Stimulated activated memory B cell treated with anti-CD40 and anti-IgM and Interleukin-4, amounts not matched to agents 10 μg/mL and 1 μg/mL and 100 μg/mL, for 72 hours (primary cell): ENCODE measurements at regions not wholly inside any gene's neighbourhood (a gene's known extent, or its start where the extent isn't known, plus 50 kb on each side); places are given as distances from the start of the nearest gene placed in this dataset.

ENCODE experiments used
- ATAC-seq: fragments of 150-1000 bp; cut with Tn5 transposase; 2 replicates; pipeline ENCODE4 v1.10.0; 2021
- H3K27ac Mint-ChIP-seq: one replicate; pipeline ENCODE4 v1.8.0; 2022; ENCODE audit warnings: mild to moderate bottlenecking, mixed read lengths
- H3K27me3 Mint-ChIP-seq: one replicate; pipeline ENCODE4 v1.8.0; 2022; ENCODE audit warnings: mixed read lengths
- H3K36me3 Mint-ChIP-seq: one replicate; pipeline ENCODE4 v1.8.0; 2022; ENCODE audit warnings: mixed read lengths
- H3K4me1 Mint-ChIP-seq: one replicate; pipeline ENCODE4 v1.8.0; 2022; ENCODE audit warnings: mixed read lengths
- H3K4me3 Mint-ChIP-seq: one replicate; pipeline ENCODE4 v1.8.0; 2022; ENCODE audit warnings: mild to moderate bottlenecking, moderate library complexity, mixed read lengths
- H3K9me3 Mint-ChIP-seq: one replicate; pipeline ENCODE4 v1.8.0; 2022; ENCODE audit warnings: mixed read lengths

- Mint-ChIP-seq H3K4me1 (no peaks in the 10 kb centered on the region), H3K4me3 (no peak overlapping the region), H3K27me3 (no peaks in the 10 kb centered on the region), H3K27ac (no peak overlapping the region), H3K36me3 (no peaks in the 10 kb centered on the region), H3K9me3 (no peaks in the 10 kb centered on the region)
- no peak for ATAC-seq
These were observed 141.4 kb downstream of the CENPW start for GRCh38 chr6:126481319-126481718.

DNA sequence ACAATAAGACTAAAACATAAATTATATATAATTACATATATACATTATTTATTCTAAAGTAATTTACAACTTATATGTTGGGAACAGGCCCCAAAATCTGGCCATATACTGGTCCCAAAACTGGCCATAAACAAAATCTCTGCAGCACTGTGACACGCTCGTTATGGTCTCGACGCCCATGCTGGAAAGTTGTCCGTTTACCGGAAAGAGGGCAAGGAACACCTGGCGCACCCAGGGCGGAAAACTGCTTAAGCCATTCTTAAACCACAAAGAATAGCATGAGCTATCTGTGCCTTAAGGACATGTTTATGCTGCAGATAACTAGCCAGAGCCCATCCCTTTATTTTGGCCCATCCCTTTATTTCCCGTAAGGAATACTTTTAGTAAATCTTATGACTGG is 164.9 kb downstream of the CENPW start:
- no peak overlapping the region for H3K27ac Mint-ChIP-seq
- no peak overlapping the region for H3K4me3 Mint-ChIP-seq
- peaks cover 7% of the 10 kb centered on the region for H3K9me3 Mint-ChIP-seq
- ATAC-seq: no peak
- no peaks in the 10 kb centered on the region for H3K4me1 Mint-ChIP-seq
- no peaks in the 10 kb centered on the region for H3K36me3 Mint-ChIP-seq
- H3K27me3 Mint-ChIP-seq: no peaks in the 10 kb centered on the region

DNA sequence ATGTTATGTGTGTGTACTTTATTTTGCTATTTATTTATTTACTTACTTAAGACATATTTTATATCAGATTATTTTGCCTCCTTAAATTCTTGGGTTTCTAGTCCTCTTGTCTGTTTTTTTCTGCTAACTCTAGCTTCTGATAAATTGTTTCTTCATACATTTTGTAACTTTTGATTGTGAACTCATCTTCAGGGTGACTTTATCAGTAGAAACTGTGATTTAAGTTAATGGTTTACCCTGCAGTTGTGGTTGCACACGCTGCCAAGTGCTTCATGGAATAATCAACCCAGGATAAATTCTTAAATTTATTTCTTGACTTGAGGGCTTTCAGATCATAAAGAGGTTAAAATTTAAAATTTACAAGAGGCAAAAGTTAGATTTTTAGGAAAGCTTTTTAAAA is 173.3 kb downstream of the CENPW start:
- no peaks in the 10 kb centered on the region for H3K27me3 Mint-ChIP-seq
- peaks cover 5% of the 10 kb centered on the region for H3K9me3 Mint-ChIP-seq
- no peaks in the 10 kb centered on the region for H3K36me3 Mint-ChIP-seq
- no peak overlapping the region for H3K27ac Mint-ChIP-seq
- H3K4me3 Mint-ChIP-seq: no peak overlapping the region
- ATAC-seq: no peak
- H3K4me1 Mint-ChIP-seq: no peaks in the 10 kb centered on the region

DNA sequence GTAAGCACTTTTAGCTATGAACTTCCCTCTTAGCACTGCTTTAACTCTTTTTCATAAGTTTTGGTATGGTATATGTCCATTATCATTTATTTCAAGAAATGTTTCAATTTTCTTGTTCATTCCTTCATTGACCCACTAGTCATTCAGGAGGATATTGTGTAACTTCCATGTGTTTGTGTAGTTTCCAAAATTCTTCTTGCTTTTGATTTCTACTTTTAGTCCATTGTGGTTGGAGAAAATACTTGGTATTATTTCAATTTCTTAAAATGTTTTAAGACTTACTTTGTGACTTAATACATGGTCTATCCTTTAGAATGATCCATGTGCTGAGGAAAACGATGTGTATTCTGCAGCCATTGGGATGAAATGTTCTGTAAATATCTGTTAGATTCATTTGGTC is 176.5 kb downstream of the CENPW start:
- no peak overlapping the region for H3K4me3 Mint-ChIP-seq
- no peaks in the 10 kb centered on the region for H3K36me3 Mint-ChIP-seq
- H3K9me3 Mint-ChIP-seq: peaks cover 11% of the 10 kb centered on the region
- no peaks in the 10 kb centered on the region for H3K27me3 Mint-ChIP-seq
- no peak for ATAC-seq
- no peak overlapping the region for H3K27ac Mint-ChIP-seq
- no peaks in the 10 kb centered on the region for H3K4me1 Mint-ChIP-seq

GRCh38 chr6:126524811-126525326 is 185.0 kb downstream of the CENPW start:
- no peaks in the 10 kb centered on the region for H3K4me1 Mint-ChIP-seq
- H3K36me3 Mint-ChIP-seq: no peaks in the 10 kb centered on the region
- no peaks in the 10 kb centered on the region for H3K27me3 Mint-ChIP-seq
- H3K4me3 Mint-ChIP-seq: no peak overlapping the region
- no peak overlapping the region for H3K27ac Mint-ChIP-seq
- ATAC-seq: no peak
- H3K9me3 Mint-ChIP-seq: no peaks in the 10 kb centered on the region

DNA sequence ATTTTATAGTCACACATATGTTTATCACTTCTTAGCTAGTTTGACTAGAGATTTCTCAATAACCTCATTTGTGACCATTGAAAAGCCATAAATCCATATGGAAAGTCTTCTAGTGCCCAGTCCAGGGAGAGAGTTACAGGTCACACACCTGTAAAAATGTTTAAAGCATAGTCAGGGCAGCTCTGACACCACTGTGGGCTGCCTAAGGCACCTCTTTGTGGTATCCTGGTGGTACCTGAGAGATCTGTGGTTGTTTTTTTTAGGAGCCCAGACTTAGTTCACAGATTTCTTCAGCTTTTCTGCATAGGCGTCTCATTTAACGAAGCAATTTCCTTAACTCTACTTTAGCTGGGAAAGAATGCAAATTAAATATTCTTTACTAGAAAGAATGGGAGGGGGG is 186.6 kb downstream of the CENPW start:
- H3K4me3 Mint-ChIP-seq: no peak overlapping the region
- H3K36me3 Mint-ChIP-seq: no peaks in the 10 kb centered on the region
- H3K27me3 Mint-ChIP-seq: no peaks in the 10 kb centered on the region
- no peaks in the 10 kb centered on the region for H3K4me1 Mint-ChIP-seq
- H3K9me3 Mint-ChIP-seq: no peaks in the 10 kb centered on the region
- no peak for ATAC-seq
- no peak overlapping the region for H3K27ac Mint-ChIP-seq

DNA sequence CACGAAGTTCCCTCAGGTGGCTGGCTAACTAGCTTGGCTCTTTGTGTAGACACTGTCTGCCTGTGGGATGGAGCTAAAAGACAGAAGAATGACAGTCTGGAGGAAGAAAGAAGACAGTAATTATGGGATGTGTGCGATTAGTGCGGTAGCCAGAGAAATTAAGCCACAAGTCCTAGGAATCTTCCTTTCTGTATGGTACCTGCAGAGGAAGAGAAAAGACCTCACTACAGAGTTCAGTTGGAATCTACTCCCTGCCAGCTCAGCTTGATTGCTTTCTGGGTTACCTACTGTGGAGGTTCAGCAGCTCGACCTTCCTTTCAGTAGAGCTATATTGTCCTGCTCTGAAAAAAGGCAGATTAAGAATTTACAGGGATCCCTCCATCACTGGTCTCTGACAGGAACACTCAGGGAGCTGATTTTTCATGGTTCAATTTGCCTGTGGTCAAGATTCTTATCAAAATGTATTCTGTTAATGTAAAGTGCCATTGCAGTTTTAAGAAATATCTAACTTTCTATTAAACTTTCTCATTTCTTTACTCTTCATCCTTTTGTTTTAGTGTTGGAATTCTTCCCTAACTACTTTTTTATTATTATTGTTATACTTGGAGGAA is 187.2 kb downstream of the CENPW start:
- H3K4me3 Mint-ChIP-seq: no peak overlapping the region
- no peaks in the 10 kb centered on the region for H3K9me3 Mint-ChIP-seq
- ATAC-seq: no peak
- H3K4me1 Mint-ChIP-seq: no peaks in the 10 kb centered on the region
- H3K27me3 Mint-ChIP-seq: no peaks in the 10 kb centered on the region
- no peak overlapping the region for H3K27ac Mint-ChIP-seq
- H3K36me3 Mint-ChIP-seq: no peaks in the 10 kb centered on the region

DNA sequence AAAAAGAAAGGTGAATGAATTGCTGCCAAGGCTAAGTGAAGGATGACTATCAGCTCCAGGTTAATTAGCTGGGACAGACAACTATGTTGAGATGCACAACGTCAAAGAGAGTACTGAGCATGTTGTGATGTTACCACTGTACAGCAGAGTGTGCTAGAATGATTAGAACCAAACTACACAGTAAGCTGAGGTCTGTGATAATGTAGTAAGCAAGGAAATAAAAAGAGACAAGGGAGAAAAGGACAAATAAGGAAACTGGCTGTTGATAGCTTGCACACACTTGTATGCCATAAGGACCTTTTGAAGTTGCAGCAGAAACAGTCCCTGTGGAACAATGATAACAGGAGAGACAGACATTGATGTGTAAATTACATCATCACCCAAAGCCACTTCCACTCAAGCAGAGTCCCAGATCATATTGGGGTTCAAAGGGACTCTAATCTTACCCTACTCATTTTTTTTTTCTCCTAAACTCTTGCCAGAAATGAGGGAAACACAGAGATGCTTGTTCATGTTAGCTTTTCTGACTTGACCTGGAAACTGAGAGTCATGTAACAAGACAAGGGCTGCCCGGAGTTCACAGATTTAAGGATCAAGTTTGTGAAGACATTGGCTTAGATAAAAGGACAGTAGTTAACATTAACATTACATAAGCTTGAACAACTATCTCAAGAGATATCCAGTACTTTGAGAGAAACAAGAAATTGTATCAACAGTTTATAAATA is 189.9 kb downstream of the CENPW start:
- ATAC-seq: no peak
- no peaks in the 10 kb centered on the region for H3K36me3 Mint-ChIP-seq

GRCh38 chr6:126530775-126531174 is 190.9 kb downstream of the CENPW start:
- ATAC-seq: no peak
- Mint-ChIP-seq H3K36me3 (no peaks in the 10 kb centered on the region), H3K27me3 (no peaks in the 10 kb centered on the region), H3K4me3 (no peak overlapping the region), H3K9me3 (no peaks in the 10 kb centered on the region), H3K27ac (no peak overlapping the region), H3K4me1 (no peaks in the 10 kb centered on the region)

More for the DNA sequence above, 189.9 kb downstream of the CENPW start:
- no peak overlapping the region for H3K4me3 Mint-ChIP-seq
- no peak overlapping the region for H3K27ac Mint-ChIP-seq
- no peaks in the 10 kb centered on the region for H3K9me3 Mint-ChIP-seq
- no peaks in the 10 kb centered on the region for H3K27me3 Mint-ChIP-seq
- H3K4me1 Mint-ChIP-seq: no peaks in the 10 kb centered on the region

DNA sequence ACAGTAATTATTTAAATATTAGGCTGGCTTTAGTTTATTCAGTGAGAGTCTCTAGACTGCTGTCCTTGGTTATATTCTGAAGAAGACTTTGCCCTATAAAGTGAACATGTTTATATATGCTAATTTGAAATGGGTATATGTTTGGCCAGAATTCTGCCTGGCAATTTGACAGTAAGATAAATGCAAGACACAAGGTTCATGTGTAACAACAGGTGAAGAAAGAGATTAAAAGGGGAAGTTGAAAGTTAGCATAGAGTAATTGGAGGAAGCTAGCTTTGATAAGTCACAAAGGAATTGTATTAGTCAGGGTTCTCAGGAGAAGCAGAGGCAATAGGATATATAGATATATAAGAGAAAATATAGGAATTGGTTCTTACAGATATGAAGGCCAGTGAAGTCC is 191.4 kb downstream of the CENPW start:
- Mint-ChIP-seq H3K27me3 (no peaks in the 10 kb centered on the region), H3K27ac (no peak overlapping the region), H3K4me3 (no peak overlapping the region), H3K4me1 (no peaks in the 10 kb centered on the region), H3K9me3 (no peaks in the 10 kb centered on the region), H3K36me3 (no peaks in the 10 kb centered on the region)
- no peak for ATAC-seq

- Mint-ChIP-seq H3K4me1 (no peaks in the 10 kb centered on the region), H3K36me3 (no peaks in the 10 kb centered on the region), H3K4me3 (no peak overlapping the region), H3K9me3 (no peaks in the 10 kb centered on the region), H3K27ac (no peak overlapping the region), H3K27me3 (no peaks in the 10 kb centered on the region)
- no peak for ATAC-seq
These were observed 191.9 kb downstream of the CENPW start for GRCh38 chr6:126531840-126532239.

DNA sequence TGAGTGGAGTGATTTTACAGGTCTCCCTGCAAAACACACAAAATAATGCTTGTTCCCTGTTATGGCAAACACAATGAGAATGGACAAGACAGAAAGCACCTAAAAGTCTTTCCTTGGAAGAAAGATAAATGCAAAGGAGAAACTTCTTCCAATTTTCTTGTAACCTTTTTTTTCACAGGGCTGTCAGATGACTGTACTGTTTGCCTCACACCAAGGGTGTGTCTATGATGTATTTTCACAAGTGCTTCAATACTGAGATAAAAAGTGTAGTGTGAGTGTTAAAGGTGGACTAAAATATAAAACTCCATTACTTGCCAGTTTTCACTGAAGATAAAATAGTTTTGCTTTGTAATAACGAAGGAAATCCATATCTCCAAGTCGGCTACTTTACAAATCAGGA is 194.5 kb downstream of the CENPW start:
- no peaks in the 10 kb centered on the region for H3K27me3 Mint-ChIP-seq
- no peak for ATAC-seq
- H3K4me1 Mint-ChIP-seq: no peaks in the 10 kb centered on the region
- no peak overlapping the region for H3K4me3 Mint-ChIP-seq
- no peaks in the 10 kb centered on the region for H3K9me3 Mint-ChIP-seq
- H3K27ac Mint-ChIP-seq: no peak overlapping the region
- no peaks in the 10 kb centered on the region for H3K36me3 Mint-ChIP-seq

- H3K4me3 Mint-ChIP-seq: no peak overlapping the region
- ATAC-seq: no peak
- no peaks in the 10 kb centered on the region for H3K9me3 Mint-ChIP-seq
- H3K36me3 Mint-ChIP-seq: no peaks in the 10 kb centered on the region
- no peaks in the 10 kb centered on the region for H3K4me1 Mint-ChIP-seq
- no peaks in the 10 kb centered on the region for H3K27me3 Mint-ChIP-seq
- H3K27ac Mint-ChIP-seq: no peak overlapping the region
These were observed 195.2 kb downstream of the CENPW start for GRCh38 chr6:126535138-126535537.

DNA sequence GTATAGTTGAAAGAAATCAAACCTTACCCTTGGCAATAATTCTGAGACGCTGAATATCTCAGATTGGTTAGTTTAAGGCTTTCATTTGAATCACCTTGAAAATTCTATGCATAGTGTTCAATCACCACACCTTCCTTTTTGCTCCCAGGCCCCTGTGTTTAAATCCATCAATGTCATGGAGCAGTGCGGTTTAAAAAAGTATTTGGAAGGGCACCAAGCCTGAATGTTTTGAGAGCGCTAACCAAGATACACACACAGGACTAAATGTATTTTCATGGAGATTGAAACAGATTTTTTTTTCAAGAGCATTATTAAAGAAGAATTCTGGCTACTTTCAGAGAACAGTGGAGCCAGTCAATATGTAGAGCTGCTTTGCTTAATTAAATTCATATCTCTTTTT is 195.7 kb downstream of the CENPW start:
- H3K9me3 Mint-ChIP-seq: no peaks in the 10 kb centered on the region
- H3K27ac Mint-ChIP-seq: no peak overlapping the region
- no peaks in the 10 kb centered on the region for H3K4me1 Mint-ChIP-seq
- no peak for ATAC-seq
- H3K36me3 Mint-ChIP-seq: no peaks in the 10 kb centered on the region
- H3K4me3 Mint-ChIP-seq: no peak overlapping the region
- H3K27me3 Mint-ChIP-seq: no peaks in the 10 kb centered on the region

DNA sequence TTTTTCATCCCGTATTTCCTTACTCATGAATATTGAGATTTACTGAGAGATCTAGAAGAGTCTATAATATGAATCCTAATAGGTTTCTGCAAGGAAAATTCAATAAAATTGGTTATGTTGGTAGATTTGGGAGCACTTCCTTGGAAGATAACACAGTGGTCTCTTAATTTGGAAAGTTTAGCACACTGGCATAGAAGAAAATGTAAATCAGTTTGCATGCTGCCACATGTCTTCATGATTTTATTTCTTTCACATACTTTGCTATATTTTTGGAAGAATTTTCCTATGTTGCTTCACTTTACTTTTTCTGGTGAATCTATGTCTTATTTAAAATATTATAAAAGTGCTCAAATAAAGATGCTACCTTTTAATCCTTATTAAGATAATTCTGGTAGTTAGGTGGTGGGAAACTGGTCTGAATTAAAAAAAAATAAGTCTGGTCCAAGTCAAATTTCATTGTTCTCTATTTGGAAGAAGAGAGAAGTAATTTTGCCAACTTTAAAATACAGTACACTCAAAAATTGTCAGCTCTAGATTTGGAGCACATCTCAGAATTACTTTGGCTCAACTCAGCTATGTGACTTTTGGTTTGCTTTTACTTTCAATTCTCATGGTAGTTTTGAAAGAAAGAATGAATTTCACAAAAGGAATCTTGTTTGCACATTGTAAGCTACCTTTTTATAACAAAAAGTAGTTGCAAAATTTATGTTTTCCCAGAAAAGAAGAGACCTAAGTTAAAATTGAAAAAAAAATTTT is 197.3 kb downstream of the CENPW start:
- H3K27ac Mint-ChIP-seq: no peak overlapping the region
- H3K27me3 Mint-ChIP-seq: no peaks in the 10 kb centered on the region
- no peak for ATAC-seq
- H3K4me1 Mint-ChIP-seq: no peaks in the 10 kb centered on the region
- H3K4me3 Mint-ChIP-seq: no peak overlapping the region
- no peaks in the 10 kb centered on the region for H3K36me3 Mint-ChIP-seq
- no peaks in the 10 kb centered on the region for H3K9me3 Mint-ChIP-seq

DNA sequence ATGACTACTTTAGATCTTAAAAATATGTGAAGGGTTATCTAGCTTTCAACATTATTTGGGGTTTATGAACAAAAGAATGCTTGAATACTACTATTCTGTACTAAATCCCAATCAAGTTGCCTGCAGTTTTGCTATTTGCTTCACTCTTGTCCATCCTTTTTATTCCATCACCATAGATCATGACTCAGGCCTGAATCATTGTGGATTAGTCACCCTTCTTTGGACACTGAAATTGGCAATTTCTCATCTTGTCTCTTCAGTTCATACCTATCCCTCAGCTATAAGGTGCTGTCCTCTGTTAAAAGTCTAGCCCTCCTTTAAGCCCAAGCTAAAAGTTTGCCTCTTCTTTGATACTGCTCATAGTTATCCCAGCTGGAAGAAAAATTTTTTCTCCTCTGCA is 199.1 kb downstream of the CENPW start:
- no peaks in the 10 kb centered on the region for H3K36me3 Mint-ChIP-seq
- H3K27me3 Mint-ChIP-seq: no peaks in the 10 kb centered on the region
- H3K4me1 Mint-ChIP-seq: no peaks in the 10 kb centered on the region
- no peak for ATAC-seq
- H3K4me3 Mint-ChIP-seq: no peak overlapping the region
- no peak overlapping the region for H3K27ac Mint-ChIP-seq
- H3K9me3 Mint-ChIP-seq: no peaks in the 10 kb centered on the region
